ENCODE measurements at regions not wholly inside any gene's neighbourhood (a gene's known extent, or its start where the extent isn't known, plus 50 kb on each side); places are given as distances from the start of the nearest gene placed in this dataset.

GRCh38 chr6:25107218-25107617 is 171.5 kb upstream of the RIPOR2 start:
- TF ChIP-seq EZH2 (IDR thresholded peaks at IDR 0.05; ENCODE audit: borderline replicate concordance, low read length) (no peak), CTCF (conservative IDR thresholded peaks at IDR 0.05 in 1 of 2, IDR thresholded peaks at IDR 0.05 in 1 of 2; ENCODE audit: extremely low read depth in 1 of 2, insufficient read depth in 1 of 2, low read depth in 1 of 2, low read length in 2 of 2) (no peak)
